GM19023 (cell line): ENCODE measurements at regions not wholly inside any gene's neighbourhood (a gene's known extent, or its start where the extent isn't known, plus 50 kb on each side); places are given as distances from the start of the nearest gene placed in this dataset.
A peak's percentile ranks its signal among the peaks of the same experiment; 100 is the strongest.
"Not testable (repeated sequence)": the region's sequence is repeated elsewhere in the genome, so short reads cannot be mapped to it uniquely, and the experiment has no call there.

Experiments
- ATAC-seq: cut with Tn5 transposase; IDR thresholded peaks from one replicate; pipeline ENCODE4 v1.9.1; 2021; ENCODE audit warnings: mild to moderate bottlenecking, moderate library complexity; ENCODE audit not compliant: unreplicated experiment

DNA sequence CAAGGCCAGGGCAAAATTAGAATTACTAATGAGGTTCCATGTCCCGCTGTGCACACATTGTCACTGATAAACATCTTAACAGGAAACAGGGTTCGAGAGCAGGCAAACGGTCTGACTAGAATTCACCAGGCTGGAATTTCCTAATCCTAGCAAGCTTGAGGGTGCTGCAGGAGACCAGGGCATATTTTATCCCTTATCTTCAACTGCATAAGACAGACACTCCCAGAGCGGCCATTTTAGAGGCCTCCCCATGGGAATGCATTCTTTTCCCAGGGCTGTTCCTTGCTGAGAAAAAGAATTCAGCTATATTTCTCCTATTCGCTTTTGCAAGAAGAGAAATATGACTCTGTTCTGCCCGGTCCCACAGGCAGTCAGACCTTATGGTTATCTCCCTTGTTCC, 282.5 kb upstream of the TACR3 start:
- not testable (repeated sequence) for ATAC-seq

DNA sequence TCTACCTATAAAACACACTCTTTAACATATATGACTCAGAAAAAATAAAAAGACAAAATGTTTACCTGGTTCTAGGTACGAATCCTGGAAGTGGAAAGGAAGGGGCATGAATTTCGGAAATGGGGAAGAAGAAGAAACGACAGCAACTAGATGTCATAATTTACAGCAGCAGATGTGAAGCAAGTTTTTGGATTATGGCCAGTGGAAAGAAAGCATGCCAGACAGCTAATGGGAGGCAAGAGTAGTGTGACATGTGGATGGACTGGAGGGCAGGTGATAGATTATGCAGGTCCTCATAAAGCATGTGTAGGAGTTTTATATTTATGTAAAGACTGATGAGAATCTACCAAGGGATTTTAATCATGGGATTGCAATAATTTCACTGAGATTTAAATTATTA, 279.0 kb upstream of the TACR3 start:
- ATAC-seq = no peak

DNA sequence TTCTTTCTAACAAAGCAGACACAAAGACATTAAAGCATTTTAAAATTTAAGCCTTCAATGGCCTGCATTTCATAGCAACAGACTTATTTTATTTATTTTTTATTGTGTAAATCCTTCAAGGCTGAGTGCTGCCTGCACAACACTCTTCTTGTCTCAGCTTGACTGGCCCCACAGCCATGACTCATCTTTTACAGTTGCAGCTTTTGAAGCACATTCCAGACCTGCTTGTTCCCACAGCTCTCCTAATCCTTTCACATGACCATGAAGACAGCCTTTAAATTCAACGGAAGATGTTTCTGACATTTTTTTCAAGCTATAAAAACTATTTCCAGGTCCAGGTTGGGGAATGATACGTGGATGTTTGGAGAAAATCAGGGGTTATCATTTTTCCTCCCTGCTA, 276.9 kb upstream of the TACR3 start:
- ATAC-seq = no peak

DNA sequence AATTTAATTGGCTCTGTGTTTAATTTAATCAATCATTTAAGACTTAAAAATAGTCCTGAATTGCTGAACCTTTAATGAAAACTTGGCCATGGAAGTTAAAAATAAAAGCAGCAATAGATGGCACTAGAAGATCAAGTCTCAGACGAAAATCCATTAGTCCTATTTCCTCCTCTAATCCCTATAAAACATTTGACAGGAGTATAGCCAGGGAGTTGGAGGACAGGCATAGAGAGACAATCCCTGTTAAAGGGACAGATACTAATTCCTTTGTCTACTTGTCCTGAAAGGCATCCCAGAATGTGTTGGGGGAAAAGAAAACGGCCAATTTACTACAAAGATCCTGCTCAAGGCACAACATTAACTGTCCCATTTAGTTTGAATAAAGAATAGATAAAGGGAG, 276.3 kb upstream of the TACR3 start:
- no peak for ATAC-seq

DNA sequence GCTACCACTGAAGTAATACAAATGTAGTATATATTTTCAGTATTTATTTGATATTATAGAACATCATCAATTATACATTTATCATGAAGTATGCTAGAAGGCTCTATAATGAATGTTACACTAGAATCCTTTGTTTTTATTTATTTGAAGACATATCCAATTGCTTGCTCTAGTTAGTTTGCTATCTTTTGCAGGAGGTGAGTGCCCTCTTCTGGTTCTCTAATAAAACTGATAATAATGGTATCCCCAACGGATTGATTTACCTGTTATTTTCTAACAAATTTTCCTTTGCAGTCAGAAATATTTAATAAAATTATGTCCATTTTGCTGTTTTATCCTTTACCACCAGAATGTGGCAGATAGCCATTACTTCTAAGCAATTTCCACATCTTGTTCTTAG, 274.3 kb upstream of the TACR3 start:
- ATAC-seq = no peak

DNA sequence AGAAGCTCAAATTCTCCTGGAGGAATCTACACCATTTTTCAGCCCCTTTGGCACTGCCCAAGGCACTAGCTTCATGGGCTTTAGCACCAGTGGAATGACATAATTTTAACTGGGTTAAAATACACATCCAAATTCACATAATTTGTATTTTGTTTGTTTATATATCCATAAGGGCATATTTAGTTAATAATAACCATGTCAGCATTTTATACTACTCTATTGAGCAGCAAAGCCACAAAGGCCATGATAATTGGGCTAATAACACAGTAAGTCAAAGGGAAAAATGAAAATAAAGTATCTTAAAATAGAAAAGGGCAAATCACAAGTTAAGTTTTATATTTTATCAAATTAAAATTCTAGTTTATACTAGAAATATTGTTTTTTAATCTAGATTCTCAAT, 262.7 kb upstream of the TACR3 start:
- ATAC-seq = no peak

DNA sequence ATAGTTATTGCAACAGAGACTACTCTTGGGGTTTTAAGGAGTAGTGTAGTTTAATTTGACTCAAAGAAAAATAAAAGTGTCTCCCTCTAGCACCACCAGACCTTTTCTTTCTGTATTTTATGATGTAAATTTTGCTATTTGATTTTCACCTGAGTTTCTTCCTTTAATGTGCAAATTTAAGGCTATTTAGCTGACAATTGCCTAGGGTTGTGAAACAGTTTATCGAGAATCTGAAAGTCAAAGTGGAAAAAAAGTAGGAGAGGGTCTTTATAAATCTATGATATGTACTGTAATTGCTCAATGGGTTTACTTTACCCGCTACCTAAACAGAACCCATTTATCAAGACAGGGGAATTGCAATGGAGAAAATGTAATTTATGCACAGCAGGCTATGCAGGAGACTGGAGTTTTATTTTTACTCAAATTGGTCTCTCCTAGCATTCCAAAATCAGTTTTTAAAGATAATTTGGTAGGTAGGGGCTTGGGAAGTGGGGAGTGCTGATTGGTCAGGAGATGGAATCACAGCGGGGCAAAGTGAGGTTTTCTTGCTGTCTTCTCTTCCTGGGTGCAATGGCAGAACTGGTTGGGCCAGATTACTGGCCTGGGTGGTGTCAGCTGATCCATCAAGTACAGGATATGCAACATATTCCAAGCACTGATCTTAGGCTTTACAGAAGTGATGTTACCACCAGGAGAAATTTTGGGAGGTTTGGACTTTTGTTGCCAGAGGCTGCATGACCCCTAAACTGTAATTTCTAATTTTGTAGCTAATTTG, 228.6 kb upstream of the TACR3 start:
- no peak for ATAC-seq

DNA sequence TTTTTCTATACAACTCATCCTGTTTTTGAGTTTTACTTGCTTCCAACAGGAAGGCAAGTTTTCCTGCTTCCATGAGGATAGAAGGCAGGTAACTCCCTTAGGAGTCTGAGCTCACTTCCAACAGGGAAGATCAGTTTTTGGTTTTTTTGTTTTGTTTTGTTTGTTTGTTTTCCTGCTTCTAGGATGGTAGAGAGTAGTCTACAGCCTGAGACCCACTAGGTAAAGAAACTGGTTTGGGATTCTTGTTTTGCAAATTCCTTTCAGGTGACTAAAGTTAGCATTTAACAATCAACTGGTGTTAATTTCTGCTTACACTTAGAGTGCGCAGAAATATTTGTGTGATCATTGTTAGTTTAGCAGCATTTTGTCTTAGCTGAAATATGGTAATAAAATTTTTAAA, 227.8 kb upstream of the TACR3 start:
- no peak for ATAC-seq

DNA sequence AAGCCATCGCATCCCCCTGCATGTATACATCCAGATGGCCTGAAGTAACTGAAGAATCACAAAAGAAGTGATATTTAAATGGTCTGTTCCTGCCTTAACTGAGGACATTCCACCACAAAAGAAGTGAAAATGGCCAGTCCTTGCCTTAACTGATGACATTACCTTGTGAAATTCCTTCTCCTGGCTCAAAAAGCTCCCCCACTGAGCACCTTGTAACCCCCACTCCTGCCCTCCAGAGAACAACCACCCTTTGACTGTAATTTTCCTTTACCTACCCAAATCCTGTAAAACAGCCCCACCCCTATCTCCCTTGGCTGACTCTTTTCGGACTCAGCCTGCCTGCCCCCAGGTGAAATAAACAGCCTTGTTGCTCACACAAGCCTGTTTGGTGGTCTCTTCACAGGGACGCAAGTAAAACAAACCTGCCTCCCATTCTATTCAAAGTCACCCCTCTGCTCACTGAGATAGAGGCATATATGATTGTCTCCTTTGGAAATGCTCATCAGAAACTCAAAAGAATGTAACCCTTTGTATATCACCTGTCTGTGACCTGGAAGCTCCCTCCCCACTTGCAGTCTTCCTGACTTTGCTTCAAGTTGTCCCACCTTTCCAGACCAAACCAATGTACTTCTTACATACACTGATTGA, 227.0 kb upstream of the TACR3 start:
- not testable (repeated sequence) for ATAC-seq

DNA sequence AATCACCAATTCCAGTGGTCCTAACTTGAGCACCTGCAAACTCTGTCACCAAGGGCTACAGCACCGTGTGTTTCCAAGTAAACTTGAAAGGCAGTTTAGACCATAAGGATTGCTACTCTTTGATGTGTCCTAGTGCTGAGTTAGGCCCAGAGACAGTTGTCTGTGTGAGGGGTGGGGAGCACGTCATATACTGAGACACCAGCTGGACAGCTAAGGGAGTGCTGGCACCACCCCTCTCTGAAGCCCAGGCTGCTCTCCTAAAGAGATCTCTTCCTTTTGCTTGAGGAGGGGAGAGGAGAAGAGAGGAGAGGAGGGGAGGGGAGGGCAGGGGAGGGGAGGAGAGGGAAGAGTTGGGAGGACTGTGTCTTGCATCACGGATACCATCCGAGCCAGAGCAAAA, 218.7 kb upstream of the TACR3 start:
- ATAC-seq = no peak

DNA sequence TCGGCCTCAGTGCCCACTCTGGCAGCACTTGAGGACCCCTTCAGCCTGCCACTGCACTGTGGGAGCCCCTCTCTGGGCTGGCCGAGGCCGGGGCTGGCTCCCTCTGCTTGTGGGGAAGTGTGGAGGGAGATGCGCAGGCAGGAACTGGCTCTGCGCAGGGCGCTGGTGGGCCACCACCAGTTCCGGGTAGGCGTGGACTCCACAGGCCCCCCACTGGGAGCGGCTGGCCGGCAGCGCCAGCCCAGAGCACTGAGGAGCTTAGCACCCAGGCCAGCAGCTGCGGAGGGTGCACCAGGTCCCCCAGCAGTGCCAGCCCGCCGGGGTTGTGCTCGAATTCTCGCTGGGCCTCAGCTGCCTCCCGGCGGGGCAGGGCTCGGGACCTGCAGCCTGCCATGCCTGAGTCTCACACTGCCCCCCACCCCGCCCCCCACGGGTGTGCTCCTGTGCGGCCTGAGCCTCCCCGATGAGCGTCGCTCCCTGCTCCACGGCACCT, 216.9 kb upstream of the TACR3 start:
- ATAC-seq = no peak

DNA sequence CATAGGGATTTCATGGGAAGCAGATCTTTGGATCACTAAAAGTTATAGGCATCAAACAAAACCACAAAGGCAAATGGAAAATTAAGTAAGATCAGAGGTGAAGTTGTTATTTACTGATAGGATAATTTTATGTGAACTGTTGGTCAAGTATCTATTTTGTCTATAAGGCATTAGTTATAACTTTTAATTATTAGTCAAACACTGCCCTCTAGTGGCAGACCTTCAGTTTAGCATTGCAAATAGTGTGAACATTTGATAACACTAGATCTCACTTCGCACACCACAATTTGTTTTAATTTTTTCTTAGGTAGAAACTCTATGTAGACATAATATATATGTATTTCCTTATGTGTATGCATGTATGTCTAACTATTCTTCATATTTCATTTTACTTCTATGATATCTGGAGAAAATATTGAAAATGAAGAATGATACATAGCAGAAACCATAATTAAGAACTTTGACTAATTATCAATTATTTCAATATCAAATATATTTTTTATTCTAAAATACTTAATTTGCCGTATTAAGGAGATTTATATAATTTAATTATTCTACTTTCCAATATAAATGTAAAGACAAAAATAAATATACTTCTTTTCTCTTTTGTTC, 214.5 kb upstream of the TACR3 start:
- ATAC-seq = peak; percentile 67

DNA sequence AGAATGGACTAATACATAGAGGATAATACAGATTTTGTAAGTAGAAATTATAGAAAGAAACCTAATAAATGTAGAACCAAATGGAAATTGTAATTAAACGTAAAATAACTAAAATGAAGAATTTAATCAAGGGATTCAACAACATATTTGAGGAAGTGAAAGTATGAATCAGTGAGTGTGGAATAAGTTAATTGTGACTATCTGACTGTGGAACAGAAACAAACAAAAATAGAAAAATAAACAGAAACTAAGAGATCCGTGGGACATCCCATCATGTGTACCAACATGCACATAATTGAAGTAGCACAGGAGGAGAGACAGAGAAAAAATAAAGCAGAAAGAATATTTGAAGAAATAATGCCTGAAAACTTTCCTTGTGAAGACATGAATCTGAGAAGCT, 208.6 kb upstream of the TACR3 start:
- ATAC-seq = no peak

DNA sequence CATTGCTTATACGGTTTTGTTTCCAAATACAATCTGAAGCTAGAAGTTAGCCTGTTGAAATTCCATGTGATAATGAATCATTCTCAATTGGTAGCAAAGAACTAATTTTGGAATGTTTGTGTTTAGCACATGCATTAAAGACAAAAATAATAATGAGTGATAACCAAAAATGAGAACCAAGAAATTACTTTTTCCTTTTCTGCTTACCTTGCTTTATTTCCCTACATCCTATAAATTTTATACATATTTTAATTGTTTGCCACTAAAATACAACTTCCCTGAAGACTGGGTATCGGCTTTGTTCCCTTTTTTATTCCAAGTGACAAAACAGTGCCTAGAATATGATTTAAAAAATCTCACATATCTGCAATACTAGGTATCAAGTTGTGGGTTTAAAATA, 203.8 kb upstream of the TACR3 start:
- no peak for ATAC-seq

DNA sequence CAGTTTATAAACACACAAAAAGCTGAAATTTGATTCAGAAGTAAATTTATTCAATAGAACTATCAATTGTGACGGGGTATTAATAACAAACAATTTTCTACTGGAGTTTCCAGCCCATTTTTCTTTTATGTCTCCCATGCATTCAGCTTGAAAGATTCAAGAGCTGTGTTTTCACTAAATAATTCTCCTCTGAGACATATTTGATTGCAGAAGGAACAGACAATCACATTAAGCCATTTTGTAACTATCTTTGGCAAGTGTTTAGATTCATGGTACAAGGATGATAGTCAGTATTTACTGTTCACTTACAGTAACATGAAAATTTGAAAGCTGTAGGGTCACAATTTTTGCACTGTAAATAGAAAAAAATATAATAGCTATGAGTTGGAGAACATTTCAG, 198.4 kb upstream of the TACR3 start:
- no peak for ATAC-seq

DNA sequence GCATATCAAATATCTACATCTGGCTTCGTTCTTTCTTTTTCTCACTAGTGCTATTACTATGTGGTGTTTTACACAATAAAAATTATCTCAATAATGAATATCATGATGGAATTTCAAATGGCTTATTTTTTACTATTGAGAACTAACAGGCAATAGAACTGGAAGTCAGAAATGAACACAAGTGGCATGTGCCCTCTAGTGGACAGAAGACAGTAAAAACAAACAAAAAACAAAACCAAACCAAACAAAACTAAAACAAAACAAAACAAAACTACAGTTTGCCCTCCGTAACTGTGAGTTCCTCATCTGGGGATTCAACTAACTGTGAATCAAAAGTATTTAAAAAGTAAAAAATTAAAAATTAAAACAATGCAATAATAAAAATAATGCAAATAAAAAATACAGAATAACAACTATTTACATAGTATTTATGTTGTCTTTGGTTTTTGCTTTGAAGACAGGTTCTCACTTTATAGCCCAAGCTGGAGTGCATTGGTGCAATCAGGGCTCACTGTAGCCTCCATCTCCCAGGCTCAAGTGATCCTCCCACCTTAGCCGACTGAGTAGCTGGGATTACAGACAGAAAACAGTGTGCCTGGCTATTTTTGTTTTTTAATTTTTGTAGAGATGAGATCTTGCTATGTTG, 195.6 kb upstream of the TACR3 start:
- ATAC-seq = peak; percentile 77

DNA sequence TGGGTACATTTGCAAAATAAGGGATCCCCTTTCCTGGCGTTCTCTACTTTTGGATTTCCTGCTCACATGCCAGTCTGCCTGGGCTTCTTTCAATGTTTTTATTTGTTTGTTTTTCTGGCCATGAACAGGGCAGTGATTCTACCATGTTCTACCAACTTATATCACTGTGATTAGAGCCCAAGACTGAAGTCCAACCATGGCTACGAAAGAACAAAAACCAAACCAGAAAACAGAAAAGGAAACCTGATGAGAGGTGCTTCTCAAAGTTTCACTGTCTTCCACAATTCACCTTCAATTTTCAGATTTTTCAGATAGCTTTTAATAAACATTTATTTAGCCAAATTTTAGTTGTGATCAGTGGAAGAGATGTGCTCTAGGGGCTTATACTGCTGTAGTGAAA, 187.6 kb upstream of the TACR3 start:
- no peak for ATAC-seq

DNA sequence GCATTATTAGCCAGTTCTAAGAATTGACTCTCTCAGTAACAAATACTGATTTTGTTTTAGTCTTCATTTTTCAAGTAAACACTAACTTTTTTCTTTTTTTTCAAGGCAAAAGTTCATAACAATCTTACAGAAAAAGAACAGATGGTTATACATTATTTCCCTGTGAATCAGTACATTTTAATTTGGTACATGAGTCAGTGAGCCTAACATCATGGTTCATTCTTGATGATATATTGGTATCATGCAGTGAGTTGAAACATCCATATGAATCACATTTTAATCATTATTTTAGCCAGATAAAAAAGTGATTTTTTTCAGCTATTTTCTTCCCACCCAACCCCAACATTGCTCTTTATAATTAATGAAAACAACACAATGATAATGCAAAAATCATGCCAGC, 184.3 kb upstream of the TACR3 start:
- ATAC-seq = no peak

DNA sequence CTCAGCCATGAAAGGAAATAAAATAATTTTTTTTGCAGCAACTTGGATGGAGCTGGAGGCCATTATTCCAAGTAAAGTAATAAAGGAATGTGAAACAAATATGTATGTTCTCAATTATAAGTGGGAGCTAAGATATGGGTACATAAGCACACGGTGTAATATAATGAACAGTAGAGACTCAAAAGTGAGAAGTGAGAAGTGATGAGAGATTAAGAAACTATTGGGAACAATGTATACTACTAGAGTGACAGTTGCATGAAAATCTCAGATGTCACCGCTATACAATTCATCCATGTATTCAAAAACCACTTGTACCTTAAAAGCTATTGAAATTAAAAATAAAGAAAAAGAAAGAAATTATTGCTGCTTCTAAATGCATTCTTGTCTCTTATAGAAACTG, 182.9 kb upstream of the TACR3 start:
- ATAC-seq = no peak

DNA sequence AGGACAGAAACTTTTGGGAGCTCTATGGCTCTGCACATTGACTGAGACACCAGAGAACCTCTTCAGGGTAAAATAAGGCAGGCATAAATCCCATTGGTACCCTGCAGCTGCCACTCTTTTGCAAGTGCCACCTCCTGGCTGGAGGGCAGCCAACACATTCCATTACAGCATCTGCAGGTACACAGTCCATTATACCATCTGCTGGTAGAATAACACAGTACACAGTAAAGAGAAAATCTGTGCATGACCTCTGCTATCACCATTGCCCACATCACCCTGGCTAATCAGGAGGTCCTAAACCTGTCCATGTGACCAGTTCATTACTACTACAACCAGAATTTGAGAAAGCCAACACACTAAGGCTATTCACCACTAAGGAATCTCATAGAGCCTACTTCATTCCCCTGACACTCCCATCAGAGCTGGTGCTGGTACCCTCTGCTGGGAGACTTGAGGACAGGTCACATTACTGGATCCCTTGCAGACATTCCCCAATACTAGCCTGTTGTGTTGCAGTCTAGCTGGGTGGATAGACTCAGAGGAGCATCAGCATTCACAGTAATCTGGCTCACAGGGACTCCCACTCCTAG, 176.2 kb upstream of the TACR3 start:
- ATAC-seq = no peak

DNA sequence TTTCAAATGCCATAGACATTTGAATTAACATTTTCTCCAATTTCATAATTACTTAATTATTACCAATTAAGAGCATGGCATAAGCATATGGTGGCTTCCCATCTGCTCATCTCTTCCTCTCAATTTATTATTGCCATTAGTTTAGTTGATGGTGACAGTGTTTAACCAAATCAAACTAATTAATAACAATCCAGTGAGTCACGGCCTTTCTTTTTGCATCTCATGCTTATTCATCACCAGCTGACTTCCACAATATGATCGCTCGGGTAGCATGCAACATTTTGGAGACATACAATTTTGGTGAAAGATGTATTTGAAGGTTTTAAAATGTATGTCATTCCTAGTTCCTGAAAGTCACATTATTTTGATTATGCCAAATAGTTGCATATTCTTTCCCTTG, 172.8 kb upstream of the TACR3 start:
- no peak for ATAC-seq
